OCI-LY1 (cell line): ENCODE measurements at regions not wholly inside any gene's neighbourhood (a gene's known extent, or its start where the extent isn't known, plus 50 kb on each side); places are given as distances from the start of the nearest gene placed in this dataset.

Experiments
- H2AFZ ChIP-seq: fragments of 200-600 bp; sonication (generic), shearing (Covaris generic); 2 replicates; pipeline ENCODE4 v1.6.0; 2014; ENCODE audit warnings: antibody characterized with exemption, mild to moderate bottlenecking, low read length
- H3F3A ChIP-seq: fragments of 200-600 bp; sonication (generic), shearing (Covaris generic); 2 replicates; pipeline ENCODE4 v1.6.0; 2014; ENCODE audit warnings: mild to moderate bottlenecking, antibody characterized with exemption, low read length, moderate library complexity; ENCODE audit not compliant: insufficient read depth
- H3K27ac ChIP-seq: fragments of 200-600 bp; sonication (generic); 2 replicates; pipeline ENCODE4 v1.5.1; 2014; ENCODE audit warnings: low read length, mixed run types, mild to moderate bottlenecking, low read depth; ENCODE audit not compliant: poor library complexity, severe bottlenecking
- H3K27me3 ChIP-seq: fragments of 200-600 bp; sonication (generic); 2 replicates; pipeline ENCODE4 v1.6.0; 2014; ENCODE audit warnings: antibody characterized with exemption, mild to moderate bottlenecking, low read length, moderate library complexity; ENCODE audit not compliant: insufficient read depth
- H3K36me3 ChIP-seq: fragments of 200-600 bp; sonication (generic); 2 replicates; pipeline ENCODE4 v1.6.1; 2014; ENCODE audit warnings: mild to moderate bottlenecking, antibody characterized with exemption, low read length, moderate library complexity, mixed read lengths; ENCODE audit not compliant: insufficient read depth
- H3K4me1 ChIP-seq: fragments of 200-600 bp; sonication (generic); 2 replicates; pipeline ENCODE4 v1.5.1; 2014; ENCODE audit warnings: mild to moderate bottlenecking, low read length, moderate library complexity; ENCODE audit not compliant: insufficient read depth, severe bottlenecking
- H3K4me2 ChIP-seq: fragments of 200-600 bp; sonication (generic), shearing (Covaris generic); 2 replicates; pipeline ENCODE4 v1.6.1; 2014; ENCODE audit warnings: low read length
- H3K4me3 ChIP-seq: fragments of 200-600 bp; sonication (generic); 2 replicates; pipeline ENCODE4 v1.5.1; 2014; ENCODE audit warnings: low read length, low read depth, mild to moderate bottlenecking, mixed read lengths; ENCODE audit not compliant: poor library complexity, severe bottlenecking
- H3K79me2 ChIP-seq: fragments of 200-600 bp; shearing (Covaris generic); 2 replicates; pipeline ENCODE4 v1.6.1; 2016; ENCODE audit warnings: mixed run types, low read length, mixed read lengths; ENCODE audit not compliant: insufficient read depth
- H3K9ac ChIP-seq: fragments of 200-600 bp; sonication (generic), shearing (Covaris generic); 2 replicates; pipeline ENCODE4 v1.6.1; 2014; ENCODE audit warnings: mild to moderate bottlenecking, low read length, mixed read lengths
- H3K9me2 ChIP-seq: fragments of 200-600 bp; sonication (generic), shearing (Covaris generic); 2 replicates; pipeline ENCODE4 v1.6.1; 2014; ENCODE audit warnings: low read depth, mild to moderate bottlenecking, low read length, mixed read lengths
- H3K9me3 ChIP-seq: fragments of 200-600 bp; shearing (Covaris generic); 2 replicates; pipeline ENCODE4 v1.6.1; 2014; ENCODE audit warnings: low read length, mixed read lengths
- H4K20me1 ChIP-seq: fragments of 200-600 bp; sonication (generic), shearing (Covaris generic); 2 replicates; pipeline ENCODE4 v1.6.0; 2016; ENCODE audit warnings: mild to moderate bottlenecking, low read length; ENCODE audit not compliant: insufficient read depth
- EZH2 ChIP-seq: fragments of 200-600 bp; sonication (generic), shearing (Covaris generic); IDR thresholded peaks from 2 replicates; pipeline ENCODE4 v1.8.0; 2017; ENCODE audit warnings: borderline replicate concordance, mixed run types, mild to moderate bottlenecking, antibody characterized with exemption, low read length, moderate library complexity, mixed read lengths
- TF ChIP-seq, protein P1 (sequence below): fragments of 200-600 bp; sonication (generic), shearing (Covaris generic); IDR thresholded peaks from 2 replicates; pipeline ENCODE4 v1.5.1; 2017; ENCODE audit warnings: mild to moderate bottlenecking, antibody characterized with exemption, low read length, moderate library complexity, mixed read lengths

- Histone ChIP-seq H3K79me2 (no peaks in the 10 kb centered on the region), H3K36me3 (no peaks in the 10 kb centered on the region), H4K20me1 (no peaks in the 10 kb centered on the region), H3K4me2 (no peak overlapping the region), H3K9ac (no peak overlapping the region), H2AFZ (no peak overlapping the region), H3K27ac (no peak overlapping the region), H3K27me3 (no peaks in the 10 kb centered on the region), H3F3A (no peaks in the 10 kb centered on the region), H3K4me3 (no peak overlapping the region), H3K9me2 (no peaks in the 10 kb centered on the region), H3K9me3 (no peaks in the 10 kb centered on the region), H3K4me1 (no peaks in the 10 kb centered on the region)
- TF ChIP-seq EZH2: no peak
- TF ChIP-seq, protein P1, sequence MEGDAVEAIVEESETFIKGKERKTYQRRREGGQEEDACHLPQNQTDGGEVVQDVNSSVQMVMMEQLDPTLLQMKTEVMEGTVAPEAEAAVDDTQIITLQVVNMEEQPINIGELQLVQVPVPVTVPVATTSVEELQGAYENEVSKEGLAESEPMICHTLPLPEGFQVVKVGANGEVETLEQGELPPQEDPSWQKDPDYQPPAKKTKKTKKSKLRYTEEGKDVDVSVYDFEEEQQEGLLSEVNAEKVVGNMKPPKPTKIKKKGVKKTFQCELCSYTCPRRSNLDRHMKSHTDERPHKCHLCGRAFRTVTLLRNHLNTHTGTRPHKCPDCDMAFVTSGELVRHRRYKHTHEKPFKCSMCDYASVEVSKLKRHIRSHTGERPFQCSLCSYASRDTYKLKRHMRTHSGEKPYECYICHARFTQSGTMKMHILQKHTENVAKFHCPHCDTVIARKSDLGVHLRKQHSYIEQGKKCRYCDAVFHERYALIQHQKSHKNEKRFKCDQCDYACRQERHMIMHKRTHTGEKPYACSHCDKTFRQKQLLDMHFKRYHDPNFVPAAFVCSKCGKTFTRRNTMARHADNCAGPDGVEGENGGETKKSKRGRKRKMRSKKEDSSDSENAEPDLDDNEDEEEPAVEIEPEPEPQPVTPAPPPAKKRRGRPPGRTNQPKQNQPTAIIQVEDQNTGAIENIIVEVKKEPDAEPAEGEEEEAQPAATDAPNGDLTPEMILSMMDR: no peak
These were observed 189.0 kb upstream of the PIRT start for GRCh38 chr17:11026903-11027302.

GRCh38 chr17:11023639-11024479 lies 186.0 kb upstream of the PIRT start:
- no peak overlapping the region for H3K4me2 ChIP-seq
- no peaks in the 10 kb centered on the region for H4K20me1 ChIP-seq
- H3K9me3 ChIP-seq: no peaks in the 10 kb centered on the region
- TF ChIP-seq EZH2: no peak
- TF ChIP-seq, protein P1: no peak
- H3F3A ChIP-seq: no peaks in the 10 kb centered on the region
- H3K27ac ChIP-seq: no peak overlapping the region
- H3K4me3 ChIP-seq: no peak overlapping the region
- H2AFZ ChIP-seq: no peak overlapping the region
- H3K79me2 ChIP-seq: no peaks in the 10 kb centered on the region
- H3K36me3 ChIP-seq: no peaks in the 10 kb centered on the region
- H3K4me1 ChIP-seq: no peaks in the 10 kb centered on the region
- no peaks in the 10 kb centered on the region for H3K9me2 ChIP-seq
- no peaks in the 10 kb centered on the region for H3K27me3 ChIP-seq
- no peak overlapping the region for H3K9ac ChIP-seq

- no peaks in the 10 kb centered on the region for H4K20me1 ChIP-seq
- TF ChIP-seq, protein P1: no peak
- TF ChIP-seq EZH2: no peak
These were observed 168.6 kb upstream of the PIRT start for GRCh38 chr17:11006530-11006929.

More at GRCh38 chr17:11006530-11006929, 168.6 kb upstream of the PIRT start:
- no peaks in the 10 kb centered on the region for H3K36me3 ChIP-seq
- no peak overlapping the region for H2AFZ ChIP-seq
- no peaks in the 10 kb centered on the region for H3F3A ChIP-seq
- no peaks in the 10 kb centered on the region for H3K4me1 ChIP-seq
- no peak overlapping the region for H3K4me3 ChIP-seq
- H3K9me3 ChIP-seq: no peaks in the 10 kb centered on the region
- H3K9ac ChIP-seq: no peak overlapping the region
- no peak overlapping the region for H3K27ac ChIP-seq
- no peak overlapping the region for H3K4me2 ChIP-seq
- no peaks in the 10 kb centered on the region for H3K27me3 ChIP-seq
- no peaks in the 10 kb centered on the region for H3K79me2 ChIP-seq
- H3K9me2 ChIP-seq: no peaks in the 10 kb centered on the region
